H9 (cell line): ENCODE measurements at regions not wholly inside any gene's neighbourhood (a gene's known extent, or its start where the extent isn't known, plus 50 kb on each side); places are given as distances from the start of the nearest gene placed in this dataset.

Experiments used
- DNase-seq: peaks from one replicate; pipeline ENCODE4 v3.0.0-alpha.2; 2017
- H2AFZ ChIP-seq: one replicate; pipeline ENCODE4 v1.6.1; 2013; ENCODE audit warnings: mild to moderate bottlenecking, low read length, control low read depth, moderate library complexity
- H2AK5ac ChIP-seq: 2 replicates; pipeline ENCODE4 v1.6.1; 2013; ENCODE audit warnings: low read length, control low read depth, mixed read lengths; ENCODE audit not compliant: insufficient read length
- H2BK120ac ChIP-seq: one replicate; pipeline ENCODE4 v1.6.1; 2013; ENCODE audit warnings: low read depth, mild to moderate bottlenecking, low read length, control low read depth, inconsistent platforms; ENCODE audit not compliant: poor library complexity, severe bottlenecking
- H2BK12ac ChIP-seq: 2 replicates; pipeline ENCODE4 v1.6.1; 2013; ENCODE audit warnings: low read length, control low read depth, mixed read lengths, low read depth; ENCODE audit not compliant: insufficient read length
- H2BK15ac ChIP-seq: 2 replicates; pipeline ENCODE4 v1.6.1; 2013; ENCODE audit warnings: low read depth, low read length, control low read depth
- H2BK20ac ChIP-seq: one replicate; pipeline ENCODE4 v1.6.1; 2013; ENCODE audit warnings: low read depth, mild to moderate bottlenecking, low read length, control low read depth, inconsistent platforms; ENCODE audit not compliant: poor library complexity, severe bottlenecking
- H2BK5ac ChIP-seq: 2 replicates; pipeline ENCODE4 v1.6.1; 2013; ENCODE audit warnings: low read length, control low read depth, mixed read lengths; ENCODE audit not compliant: insufficient read length
- H3K14ac ChIP-seq: 2 replicates; pipeline ENCODE4 v1.6.1; 2013; ENCODE audit warnings: low read length, control low read depth; ENCODE audit not compliant: insufficient read depth
- H3K18ac ChIP-seq: 2 replicates; pipeline ENCODE4 v1.6.1; 2013; ENCODE audit warnings: low read depth, mild to moderate bottlenecking, mixed read lengths, low read length, control low read depth; ENCODE audit not compliant: insufficient read length
- H3K23ac ChIP-seq: 2 replicates; pipeline ENCODE4 v1.6.1; 2013; ENCODE audit warnings: low read length, control low read depth, mixed read lengths, low read depth; ENCODE audit not compliant: insufficient read length
- H3K23me2 ChIP-seq: 2 replicates; pipeline ENCODE4 v1.6.1; 2013; ENCODE audit warnings: low read depth, mild to moderate bottlenecking, mixed read lengths, low read length, control low read depth; ENCODE audit not compliant: insufficient read length, poor library complexity, severe bottlenecking
- H3K27ac ChIP-seq: 2 replicates; pipeline ENCODE4 v1.5.1; 2013; ENCODE audit warnings: low read length, control low read depth, mixed read lengths, low read depth; ENCODE audit not compliant: insufficient read length
- H3K27me3 ChIP-seq: 2 replicates; pipeline ENCODE4 v1.6.1; 2013; ENCODE audit warnings: low read length, control low read depth, inconsistent platforms; ENCODE audit not compliant: insufficient read depth
- H3K4ac ChIP-seq: 2 replicates; pipeline ENCODE4 v1.6.1; 2013; ENCODE audit warnings: low read depth, mild to moderate bottlenecking, control low read depth, inconsistent platforms, low read length, moderate library complexity
- H3K4me1 ChIP-seq: 2 replicates; pipeline ENCODE4 v1.6.1; 2013; ENCODE audit warnings: low read length, control low read depth, inconsistent platforms; ENCODE audit not compliant: insufficient read depth
- H3K4me2 ChIP-seq: 2 replicates; pipeline ENCODE4 v1.6.1; 2013; ENCODE audit warnings: low read length, control low read depth, mixed read lengths; ENCODE audit not compliant: insufficient read length, insufficient read depth
- H3K56ac ChIP-seq: 2 replicates; pipeline ENCODE4 v1.6.1; 2013; ENCODE audit warnings: low read depth, mild to moderate bottlenecking, mixed read lengths, low read length, control low read depth; ENCODE audit not compliant: insufficient read length
- H3K79me1 ChIP-seq: 2 replicates; pipeline ENCODE4 v1.6.1; 2013; ENCODE audit warnings: low read depth, mild to moderate bottlenecking, moderate library complexity, low read length, control low read depth, inconsistent platforms; ENCODE audit not compliant: insufficient read depth, poor library complexity, severe bottlenecking
- H3K79me2 ChIP-seq: 2 replicates; pipeline ENCODE4 v1.6.1; 2013; ENCODE audit warnings: low read length, control low read depth, inconsistent platforms; ENCODE audit not compliant: insufficient read depth
- H3K9ac ChIP-seq: 2 replicates; pipeline ENCODE4 v1.6.1; 2013; ENCODE audit warnings: low read length, control low read depth, mixed read lengths; ENCODE audit not compliant: insufficient read length; ENCODE audit errors: extremely low read depth
- H3K9me3 ChIP-seq: one replicate; pipeline ENCODE4 v1.6.1; 2013; ENCODE audit warnings: low read depth, low read length, inconsistent platforms; ENCODE audit not compliant: control insufficient read depth
- H3T11ph ChIP-seq: one replicate; pipeline ENCODE4 v1.6.1; 2013; ENCODE audit warnings: mild to moderate bottlenecking, low read length, control low read depth, inconsistent platforms
- H4K20me1 ChIP-seq: one replicate; pipeline ENCODE4 v1.6.1; 2013; ENCODE audit not compliant: control insufficient read depth, insufficient read length, insufficient read depth
- H4K5ac ChIP-seq: 2 replicates; pipeline ENCODE4 v1.6.1; 2013; ENCODE audit warnings: low read depth, mild to moderate bottlenecking, mixed read lengths, low read length, control low read depth; ENCODE audit not compliant: insufficient read length
- H4K8ac ChIP-seq: replicated peaks from 2 replicates; pipeline ENCODE4 v1.6.1; 2013; ENCODE audit warnings: low read length, control low read depth, mixed read lengths, low read depth; ENCODE audit not compliant: insufficient read length
- H4K91ac ChIP-seq: 2 replicates; pipeline ENCODE4 v1.6.1; 2013; ENCODE audit warnings: low read depth, mild to moderate bottlenecking, moderate library complexity, mixed read lengths, low read length, control low read depth; ENCODE audit not compliant: insufficient read length
- H3K27ac Mint-ChIP-seq, 3 experiments: 2 replicates in 2 of 3; 3 replicates in 1 of 3; pipeline ENCODE4 v1.8.0; 2020 to 2021; ENCODE audit warnings: mixed read lengths in 3 of 3, mild to moderate bottlenecking in 1 of 3, moderate library complexity in 1 of 3
- H3K27me3 Mint-ChIP-seq: 2 replicates; pipeline ENCODE4 v1.8.0; 2021; ENCODE audit warnings: low read depth, mild to moderate bottlenecking, moderate library complexity, mixed read lengths
- H3K36me3 Mint-ChIP-seq, 3 experiments: 2 replicates in 2 of 3; 3 replicates in 1 of 3; pipeline ENCODE4 v1.8.0; 2020 to 2021; ENCODE audit warnings: low read depth in 3 of 3, mixed read lengths in 3 of 3; ENCODE audit not compliant: insufficient read depth in 1 of 3
- H3K4me1 Mint-ChIP-seq, 2 experiments: 2 replicates each; pipeline ENCODE4 v1.8.0; 2020; ENCODE audit warnings: mixed read lengths in 2 of 2
- H3K4me3 Mint-ChIP-seq, 2 experiments: 2 replicates in 1 of 2; 3 replicates in 1 of 2; pipeline ENCODE4 v1.8.0; 2020 to 2021; ENCODE audit warnings: mild to moderate bottlenecking in 2 of 2, mixed read lengths in 2 of 2, moderate library complexity in 1 of 2
- H3K9me3 Mint-ChIP-seq, 2 experiments: 2 replicates in 1 of 2; 3 replicates in 1 of 2; pipeline ENCODE4 v1.8.0; 2020; ENCODE audit warnings: mild to moderate bottlenecking in 2 of 2, mixed read lengths in 2 of 2, moderate library complexity in 1 of 2
- CTCF ChIP-seq: fragments of 200-600 bp; sonication (generic); conservative IDR thresholded peaks from 3 replicates; pipeline ENCODE4 v1.8.0; 2021; ENCODE audit warnings: antibody characterized with exemption, mild to moderate bottlenecking
- WGBS: extraction: QIAGEN DNeasy Blood & Tissue Kit; methylation state at CpG from one replicate; pipeline ENCODE4 v1.1.7; 2013; ENCODE audit warnings: missing lambda C conversion rate, low lambda C conversion rate, mixed read lengths; ENCODE audit not compliant: insufficient read length; ENCODE audit errors: extremely low coverage; 5-methylcytosine and 5-hydroxymethylcytosine counted together

- no peak overlapping the region for H2BK12ac ChIP-seq
- H3K14ac ChIP-seq = no peak overlapping the region
- Mint-ChIP-seq H3K27me3 (no peaks in the 10 kb centered on the region), H3K9me3 (no peaks in the 10 kb centered on the region), H3K4me3 (no peak overlapping the region), H3K4me1 (peaks cover 6% of the 10 kb centered on the region in 2 experiments), H3K27ac (no peak overlapping the region), H3K36me3 (no peaks in the 10 kb centered on the region; a peak in 1 of 7 replicates)
- no peak overlapping the region for H3K9ac ChIP-seq
- no peak overlapping the region for H2BK15ac ChIP-seq
- H4K5ac ChIP-seq = no peak overlapping the region
- H4K20me1 ChIP-seq = no peaks in the 10 kb centered on the region
- no peaks in the 10 kb centered on the region for H3K79me2 ChIP-seq
- no peak overlapping the region for H3K56ac ChIP-seq
- no peak for DNase-seq
- H3K79me1 ChIP-seq = no peaks in the 10 kb centered on the region
- TF ChIP-seq CTCF = no peak
- no CpG with 5 or more reads among the region's 10 CpGs for WGBS
- no peak overlapping the region for H4K91ac ChIP-seq
- H3K4me1 ChIP-seq = no peaks in the 10 kb centered on the region; the same call in 1 of the 2 replicates
- H2BK5ac ChIP-seq = no peak overlapping the region
- no peaks in the 10 kb centered on the region for H3K9me3 ChIP-seq
- H4K8ac ChIP-seq = no peak overlapping the region
- H3K27me3 ChIP-seq = no peaks in the 10 kb centered on the region
- no peak overlapping the region for H2BK20ac ChIP-seq
- no peak overlapping the region for H3K18ac ChIP-seq
- H3K23me2 ChIP-seq = no peaks in the 10 kb centered on the region
- H3K23ac ChIP-seq = no peak overlapping the region
- H3K27ac ChIP-seq = no peak overlapping the region
- no peak overlapping the region for H2AFZ ChIP-seq
- no peak overlapping the region for H2AK5ac ChIP-seq
- no peak overlapping the region for H3K4ac ChIP-seq
- no peak overlapping the region for H3T11ph ChIP-seq
- H3K4me2 ChIP-seq = no peak overlapping the region
- no peak overlapping the region for H2BK120ac ChIP-seq
Measured at GRCh38 chr2:167776359-167776758, 471.0 kb downstream of the STK39 start.
